ENCODE measurements at regions not wholly inside any gene's neighbourhood (a gene's known extent, or its start where the extent isn't known, plus 50 kb on each side); places are given as distances from the start of the nearest gene placed in this dataset.

- TF ChIP-seq EZH2 (IDR thresholded peaks at IDR 0.05; ENCODE audit: borderline replicate concordance, insufficient read depth, low read length, poor library complexity, severe bottlenecking) (no peak), POLR2AphosphoS5 (IDR thresholded peaks at IDR 0.05) (no peak), RAD21 (conservative IDR thresholded peaks at IDR 0.05) (no peak), CTCF (IDR thresholded peaks at IDR 0.05; ENCODE audit: poor library complexity, severe bottlenecking) (no peak), MXI1 (conservative IDR thresholded peaks at IDR 0.05; ENCODE audit: poor library complexity, severe bottlenecking) (no peak), TAF1 (IDR thresholded peaks at IDR 0.05; ENCODE audit: low read depth) (no peak), EP300 (conservative IDR thresholded peaks at IDR 0.05; ENCODE audit: poor library complexity, severe bottlenecking) (no peak)
Observed at GRCh38 chr4:53717064-53717549, 125.8 kb upstream of the LNX1 start.
